IPS-15b (cell line): ENCODE measurements at regions not wholly inside any gene's neighbourhood (a gene's known extent, or its start where the extent isn't known, plus 50 kb on each side); places are given as distances from the start of the nearest gene placed in this dataset.

Experiments
- H3K27me3 ChIP-seq: one replicate; pipeline ENCODE4 v1.6.1; 2013; ENCODE audit warnings: low read length; ENCODE audit not compliant: control insufficient read depth, insufficient read depth
- H3K36me3 ChIP-seq: one replicate; pipeline ENCODE4 v1.6.1; 2013; ENCODE audit warnings: low read length; ENCODE audit not compliant: control insufficient read depth, insufficient read depth
- H3K4me1 ChIP-seq: one replicate; pipeline ENCODE4 v1.6.1; 2013; ENCODE audit warnings: mild to moderate bottlenecking, low read length; ENCODE audit not compliant: control insufficient read depth, insufficient read depth
- H3K4me3 ChIP-seq: one replicate; pipeline ENCODE4 v1.5.1; 2013; ENCODE audit warnings: low read depth, low read length
- H3K9ac ChIP-seq: one replicate; pipeline ENCODE4 v1.6.1; 2013; ENCODE audit warnings: low read depth, mild to moderate bottlenecking, low read length
- H3K9me3 ChIP-seq: one replicate; pipeline ENCODE4 v1.6.1; 2013; ENCODE audit warnings: mild to moderate bottlenecking, low read length; ENCODE audit not compliant: control insufficient read depth, insufficient read depth

DNA sequence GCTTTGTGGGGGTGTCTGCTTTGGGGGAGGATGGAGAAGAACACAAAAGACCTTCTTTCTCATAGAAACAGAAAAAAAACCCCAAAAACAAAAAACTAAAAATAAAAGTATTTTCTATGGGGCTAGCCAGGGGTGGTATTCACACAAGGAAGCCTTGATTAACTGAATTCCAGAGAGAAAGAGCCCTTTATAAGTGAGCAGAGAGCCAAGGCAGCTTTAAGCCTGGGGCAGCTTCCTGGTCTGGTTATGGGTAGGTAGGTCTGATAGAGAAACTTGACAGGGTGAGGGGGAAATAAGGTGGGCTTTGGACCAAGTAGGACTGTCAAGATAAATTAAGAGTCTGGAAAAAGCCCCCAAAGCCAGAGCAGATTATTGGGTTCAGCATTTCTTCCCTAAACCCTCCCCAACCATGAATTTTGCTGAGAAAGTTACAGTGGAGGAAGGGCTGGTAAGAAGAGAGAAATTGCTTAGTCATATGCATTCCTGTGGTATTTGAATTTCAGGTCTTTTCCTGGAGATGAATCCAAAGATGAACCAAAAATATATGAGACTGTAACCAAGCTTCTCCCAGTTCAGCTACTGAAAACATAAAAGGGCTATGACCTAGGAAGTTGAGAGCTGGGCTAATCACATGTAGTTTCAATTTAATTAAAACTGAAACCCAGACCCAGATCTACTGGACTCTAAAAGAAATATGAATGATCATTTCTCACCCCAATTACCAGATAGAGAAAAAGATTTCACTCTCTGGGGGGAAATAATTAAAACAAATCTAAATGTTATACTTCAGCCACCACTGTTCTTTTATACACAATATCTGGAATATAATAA, 144.8 kb downstream of the TBC1D30 start:
- no peak overlapping the region for H3K9ac ChIP-seq
- no peak overlapping the region for H3K4me3 ChIP-seq

DNA sequence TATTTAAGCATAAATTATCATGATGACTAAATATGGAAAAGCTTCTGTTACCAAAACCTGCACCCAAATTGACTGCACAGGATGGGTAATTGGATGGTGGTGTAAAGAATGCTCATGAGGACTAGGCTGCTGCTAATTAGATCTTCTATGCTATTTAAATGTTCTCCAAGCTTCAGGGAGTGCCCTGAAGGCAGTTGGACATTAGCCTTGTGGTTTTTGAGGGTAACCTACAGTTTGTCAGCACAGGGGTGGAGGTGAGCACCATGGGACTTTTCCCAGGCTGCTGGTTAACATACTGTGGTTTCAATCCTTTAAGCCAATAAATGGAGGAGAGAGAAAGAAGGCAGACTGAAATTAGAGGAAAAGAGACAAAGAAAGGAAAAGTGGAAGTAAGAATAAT, 145.0 kb downstream of the WIF1 start:
- Histone ChIP-seq H3K9me3 (no peaks in the 10 kb centered on the region), H3K4me1 (no peaks in the 10 kb centered on the region), H3K27me3 (no peaks in the 10 kb centered on the region), H3K4me3 (no peak overlapping the region), H3K9ac (no peak overlapping the region), H3K36me3 (no peaks in the 10 kb centered on the region)

More for the DNA sequence above, 144.8 kb downstream of the TBC1D30 start:
- Histone ChIP-seq H3K36me3 (no peaks in the 10 kb centered on the region), H3K4me1 (no peaks in the 10 kb centered on the region), H3K27me3 (no peaks in the 10 kb centered on the region), H3K9me3 (no peaks in the 10 kb centered on the region)

DNA sequence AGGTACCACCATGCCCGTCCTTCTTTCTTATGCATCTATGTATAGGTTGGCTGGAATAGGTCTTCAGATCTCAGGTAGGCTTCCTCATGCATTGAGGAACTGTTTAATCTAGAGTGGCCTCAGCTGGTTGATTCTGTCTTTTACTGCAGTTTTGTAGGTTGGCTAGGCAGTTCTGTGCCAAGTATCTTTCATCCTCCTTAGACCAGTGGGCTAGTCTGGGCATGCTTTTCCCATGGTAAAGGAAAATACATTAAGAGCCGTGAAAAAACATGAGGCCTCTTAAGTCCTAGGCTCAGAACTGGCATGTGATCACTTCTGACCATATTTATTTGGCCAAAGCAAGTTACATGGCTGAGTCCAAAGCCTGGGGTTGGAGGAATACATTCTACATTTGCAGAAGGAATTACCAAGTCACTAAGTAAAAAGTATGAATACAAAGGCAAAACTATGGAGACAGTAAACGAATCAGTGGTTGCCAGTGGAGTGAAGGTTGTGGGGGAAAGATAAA, 137.3 kb downstream of the WIF1 start:
- H3K4me1 ChIP-seq, result no peaks in the 10 kb centered on the region
- H3K9ac ChIP-seq, result no peak overlapping the region
- no peak overlapping the region for H3K4me3 ChIP-seq
- H3K9me3 ChIP-seq, result peaks cover 3% of the 10 kb centered on the region
- H3K36me3 ChIP-seq, result no peaks in the 10 kb centered on the region
- no peaks in the 10 kb centered on the region for H3K27me3 ChIP-seq

DNA sequence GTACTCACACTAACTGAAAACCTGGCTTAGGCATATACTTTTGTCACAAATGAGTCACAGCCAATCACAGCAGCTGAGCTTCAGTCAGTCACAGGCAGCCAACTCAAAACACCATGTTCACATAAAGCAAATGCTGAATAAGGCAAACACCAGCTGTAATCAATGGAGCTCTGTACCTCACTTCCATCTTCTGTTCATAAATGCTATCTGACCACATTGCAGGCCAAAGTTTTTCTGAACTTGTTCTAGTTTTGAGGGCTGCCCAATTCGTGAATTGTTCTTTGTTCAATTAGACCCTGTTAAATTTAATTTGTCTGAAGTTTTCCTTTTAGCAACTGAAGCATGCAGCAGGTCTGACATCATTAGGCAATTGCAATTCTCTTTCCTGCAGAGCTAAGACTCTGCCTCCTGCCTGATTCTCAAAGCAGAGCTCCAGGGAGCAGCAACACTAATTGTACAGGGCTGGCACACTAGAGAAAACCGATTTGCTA, 129.9 kb downstream of the WIF1 start:
- Histone ChIP-seq H3K4me3 (no peak overlapping the region), H3K36me3 (no peaks in the 10 kb centered on the region), H3K9ac (no peak overlapping the region)

DNA sequence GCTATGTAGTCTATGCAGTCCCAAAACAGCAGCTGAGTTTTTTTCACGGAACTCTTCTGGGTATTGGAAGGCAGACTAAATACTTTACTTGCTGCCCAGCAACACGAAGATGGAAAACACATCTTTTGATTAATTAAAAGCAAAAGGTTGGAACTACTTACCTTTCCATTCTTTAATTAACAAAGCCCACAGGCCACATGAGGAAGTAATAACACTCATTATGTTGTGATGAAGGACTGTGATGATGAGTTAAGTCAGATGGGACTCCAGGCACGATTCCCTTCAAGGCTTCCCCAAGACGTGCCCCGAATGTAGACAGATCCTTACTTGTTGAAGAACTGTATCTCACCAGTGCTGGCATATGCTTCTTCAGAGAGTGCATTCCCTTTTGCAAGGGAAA, 129.0 kb downstream of the WIF1 start:
- Histone ChIP-seq H3K36me3 (no peaks in the 10 kb centered on the region), H3K9ac (no peak overlapping the region), H3K4me1 (peaks cover 24% of the 10 kb centered on the region), H3K27me3 (no peaks in the 10 kb centered on the region), H3K4me3 (peak overlapping the region; percentile 10), H3K9me3 (peaks cover 5% of the 10 kb centered on the region)

More for the DNA sequence above, 129.9 kb downstream of the WIF1 start:
- Histone ChIP-seq H3K4me1 (peaks cover 24% of the 10 kb centered on the region), H3K27me3 (no peaks in the 10 kb centered on the region), H3K9me3 (peaks cover 5% of the 10 kb centered on the region)

DNA sequence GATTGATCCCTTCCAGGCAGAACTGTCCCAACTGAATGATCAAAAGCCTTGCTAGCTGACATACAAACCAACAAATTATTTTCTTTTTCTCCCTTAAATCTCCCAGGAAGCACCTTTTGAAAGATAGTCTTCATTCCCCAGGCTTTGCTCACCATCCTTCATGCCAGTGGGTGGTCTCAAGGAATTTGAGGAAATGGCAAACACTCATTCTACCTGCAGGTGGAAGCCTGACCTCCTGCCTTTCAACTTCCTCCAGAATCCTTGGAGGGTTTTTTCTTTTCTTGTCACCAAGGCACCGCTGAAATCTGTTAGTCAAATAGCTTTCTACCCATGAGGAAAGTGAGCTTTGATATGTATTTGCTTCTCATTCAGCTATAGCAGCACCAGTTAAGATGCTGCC, 128.5 kb downstream of the WIF1 start:
- Histone ChIP-seq H3K4me1 (peaks cover 24% of the 10 kb centered on the region), H3K36me3 (no peaks in the 10 kb centered on the region), H3K4me3 (no peak overlapping the region), H3K9ac (no peak overlapping the region), H3K27me3 (no peaks in the 10 kb centered on the region), H3K9me3 (peaks cover 5% of the 10 kb centered on the region)

DNA sequence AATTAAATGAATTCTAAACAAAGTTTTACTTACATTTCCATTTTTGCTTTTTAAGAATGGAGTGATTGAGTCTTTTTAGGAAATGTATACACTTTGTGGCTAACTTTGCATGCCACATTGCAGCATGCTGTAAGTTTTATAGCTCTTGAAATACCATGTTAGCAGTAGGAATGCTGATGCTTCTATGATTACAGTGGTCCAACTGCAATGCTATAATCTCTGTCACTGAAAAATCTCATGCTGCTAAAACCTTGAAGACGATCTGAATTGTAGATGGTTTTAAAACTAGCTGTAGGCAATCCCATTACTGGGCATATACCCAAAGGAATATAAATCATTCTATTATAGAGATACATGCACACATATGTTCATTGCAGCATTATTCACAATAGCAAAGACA, 127.6 kb downstream of the WIF1 start:
- no peaks in the 10 kb centered on the region for H3K36me3 ChIP-seq
- H3K4me1 ChIP-seq, result peaks cover 24% of the 10 kb centered on the region
- H3K9me3 ChIP-seq, result peaks cover 5% of the 10 kb centered on the region
- H3K4me3 ChIP-seq, result no peak overlapping the region
- no peaks in the 10 kb centered on the region for H3K27me3 ChIP-seq
- H3K9ac ChIP-seq, result no peak overlapping the region

DNA sequence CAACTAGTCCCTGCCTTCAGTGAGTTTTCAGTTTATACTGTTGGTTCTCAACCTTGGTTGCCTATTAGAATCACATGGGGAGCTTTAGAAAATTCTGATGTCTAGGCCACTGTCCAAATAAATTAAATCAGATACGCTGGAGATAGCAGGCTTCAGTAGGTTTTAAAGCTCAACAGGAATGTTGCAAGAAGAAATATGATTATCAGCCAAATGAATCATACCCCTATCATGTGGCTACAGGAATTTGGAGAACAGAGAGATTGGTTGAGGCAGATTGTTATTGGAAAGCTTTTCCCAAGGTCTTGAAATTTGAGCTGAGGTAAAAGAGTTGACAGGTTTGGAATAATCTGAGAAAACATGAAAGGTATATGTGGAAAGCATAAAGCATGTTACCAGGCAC, 125.3 kb downstream of the WIF1 start:
- Histone ChIP-seq H3K9me3 (peaks cover 5% of the 10 kb centered on the region), H3K4me3 (no peak overlapping the region), H3K27me3 (peaks cover 8% of the 10 kb centered on the region), H3K4me1 (peaks cover 29% of the 10 kb centered on the region), H3K36me3 (no peaks in the 10 kb centered on the region), H3K9ac (no peak overlapping the region)

DNA sequence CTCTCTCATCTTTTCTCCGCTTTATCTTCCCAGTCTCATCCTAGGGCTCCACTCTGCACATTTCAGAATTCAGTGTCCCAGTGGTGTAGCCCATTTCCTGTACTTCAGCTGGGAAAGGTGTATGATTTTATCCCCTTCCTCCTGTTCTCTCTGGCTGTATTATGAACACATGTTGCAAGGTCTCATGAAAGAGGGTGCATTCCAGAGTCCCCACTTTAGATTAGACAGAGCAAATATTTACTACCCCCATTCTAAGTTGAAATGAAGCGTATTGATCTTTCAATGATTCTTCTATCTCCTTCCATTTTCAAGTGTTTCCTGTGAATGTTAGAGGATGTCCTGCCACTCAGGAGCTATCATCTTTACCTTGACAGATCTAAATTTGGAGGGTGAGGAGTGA, 123.2 kb downstream of the WIF1 start:
- Histone ChIP-seq H3K4me1 (peaks cover 16% of the 10 kb centered on the region), H3K9me3 (peaks cover 5% of the 10 kb centered on the region), H3K27me3 (peaks cover 13% of the 10 kb centered on the region), H3K9ac (no peak overlapping the region), H3K4me3 (no peak overlapping the region), H3K36me3 (no peaks in the 10 kb centered on the region)

DNA sequence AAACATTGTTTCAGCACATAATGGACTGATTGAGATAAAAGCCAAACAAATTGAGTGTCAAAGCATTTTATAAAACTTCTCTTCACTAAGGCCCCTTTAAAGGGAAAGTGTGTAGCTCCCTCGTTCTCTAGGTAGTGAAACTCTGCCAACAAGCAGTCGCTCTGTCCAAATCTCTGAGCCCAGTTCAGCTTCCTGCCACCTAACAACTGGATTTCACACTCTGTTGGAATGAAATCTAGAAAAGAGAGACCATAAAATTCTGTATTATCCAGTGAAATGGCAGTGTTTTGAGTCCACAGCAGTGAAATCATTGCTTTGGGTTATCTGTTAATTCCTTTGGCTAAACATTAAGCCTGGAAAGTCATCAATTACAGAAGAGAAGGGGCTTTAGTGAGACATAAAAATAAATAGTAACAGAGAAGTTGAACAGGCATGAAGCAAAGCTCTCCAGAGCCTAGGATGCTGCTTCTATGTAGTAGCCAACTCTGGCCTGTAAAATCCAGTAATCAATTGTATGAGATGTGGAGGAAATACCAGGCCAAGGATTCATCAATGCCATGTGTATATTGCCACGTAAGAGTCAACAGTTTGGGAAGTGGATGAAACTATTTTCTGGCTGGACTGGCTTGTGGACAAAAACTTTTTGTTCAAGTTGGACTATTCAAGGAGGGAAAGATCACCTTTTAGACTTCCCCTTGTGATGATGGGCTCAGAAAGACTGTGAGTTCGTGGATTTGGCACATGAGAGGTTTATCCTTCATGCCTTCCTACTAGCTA, 122.5 kb downstream of the WIF1 start:
- peaks cover 9% of the 10 kb centered on the region for H3K4me1 ChIP-seq
- no peak overlapping the region for H3K4me3 ChIP-seq
- no peak overlapping the region for H3K9ac ChIP-seq
- H3K36me3 ChIP-seq, result no peaks in the 10 kb centered on the region
- H3K9me3 ChIP-seq, result peaks cover 5% of the 10 kb centered on the region
- peaks cover 13% of the 10 kb centered on the region for H3K27me3 ChIP-seq

DNA sequence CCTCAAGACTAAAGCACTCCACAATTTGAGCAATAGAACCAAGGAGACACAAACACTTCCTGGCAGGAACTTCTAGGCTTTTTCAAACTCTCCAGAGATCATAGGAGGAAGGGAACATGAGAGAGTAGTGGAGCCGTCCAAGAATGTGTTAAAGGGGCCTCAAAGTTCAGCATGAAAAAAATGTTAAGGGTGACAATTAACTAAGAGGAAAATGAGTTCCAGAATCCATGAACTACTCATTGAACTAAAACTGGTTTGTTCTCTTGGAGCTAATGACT, 122.0 kb downstream of the WIF1 start:
- H3K9me3 ChIP-seq, result peaks cover 5% of the 10 kb centered on the region
- H3K9ac ChIP-seq, result no peak overlapping the region
- H3K27me3 ChIP-seq, result peaks cover 13% of the 10 kb centered on the region
- no peak overlapping the region for H3K4me3 ChIP-seq
- H3K36me3 ChIP-seq, result no peaks in the 10 kb centered on the region
- H3K4me1 ChIP-seq, result peaks cover 8% of the 10 kb centered on the region
